Testis (tissue), 2 donors: ENCODE measurements at regions not wholly inside any gene's neighbourhood (a gene's known extent, or its start where the extent isn't known, plus 50 kb on each side); places are given as distances from the start of the nearest gene placed in this dataset.

Experiments used
- DNase-seq: peaks from one replicate; pipeline ENCODE4 v3.0.0-alpha.2; 2019
- H3K27ac ChIP-seq, 2 donors: fragments of 200-600 bp; sonication (generic); one replicate each; pipeline ENCODE4 v1.5.1; 2019
- H3K27me3 ChIP-seq: fragments of 200-600 bp; sonication (generic); one replicate; pipeline ENCODE4 v1.5.1; 2019
- H3K36me3 ChIP-seq: fragments of 200-600 bp; sonication (generic); one replicate; pipeline ENCODE4 v1.5.1; 2017; ENCODE audit warnings: low read depth; ENCODE audit errors: missing control alignments
- H3K4me1 ChIP-seq: fragments of 200-600 bp; sonication (generic); one replicate; pipeline ENCODE4 v1.5.1; 2019
- H3K4me3 ChIP-seq, 2 donors: fragments of 200-600 bp; sonication (generic); one replicate each; pipeline ENCODE4 v1.5.1; 2017 to 2019
- H3K9me3 ChIP-seq: fragments of 200-600 bp; sonication (generic); one replicate; pipeline ENCODE4 v1.5.1; 2017
- CTCF ChIP-seq, 3 experiments: fragments of 450-650 bp in 2 of 3; fragments of 200-600 bp in 1 of 3; sonication (generic) in 1 of 3; IDR thresholded peaks; one replicate each; pipeline ENCODE4 v1.5.1; 2016 to 2019; ENCODE audit warnings: antibody characterized with exemption in 3 of 3, mild to moderate bottlenecking in 2 of 3, moderate library complexity in 1 of 3
- POLR2A ChIP-seq: fragments of 450-650 bp; IDR thresholded peaks from one replicate; pipeline ENCODE4 v1.6.1; 2017; ENCODE audit warnings: antibody characterized with exemption, mild to moderate bottlenecking, moderate library complexity
- WGBS, 2 donors: methylation state at CpG; one replicate each; pipeline ENCODE4 v1.1.5; 2018; 5-methylcytosine and 5-hydroxymethylcytosine counted together
- intact Hi-C: fragments of 100-400 bp; cut with DNase I; formaldehyde crosslinking; loops from one replicate; pipeline ENCODE4 v1.15.1; 2023; ENCODE audit warnings: low total_unique reads

GRCh38 chr5:2382776-2383697 lies 368.4 kb downstream of the IRX2 start:
- no peak overlapping the region for H3K4me3 ChIP-seq
- 73 to 76% methylated on average over 20 of the region's 20 CpGs for WGBS, 2 donors
- intact Hi-C loops: no loop called here

GRCh38 chr5:2381861-2382260 lies 369.6 kb downstream of the IRX2 start:
- Histone ChIP-seq H3K4me3 (no peak overlapping the region), H3K4me1 (no peaks in the 10 kb centered on the region), H3K27ac (no peak overlapping the region), H3K9me3 (no peaks in the 10 kb centered on the region), H3K27me3 (no peaks in the 10 kb centered on the region), H3K36me3 (no peaks in the 10 kb centered on the region)
- no peak for TF ChIP-seq POLR2A
- TF ChIP-seq CTCF (IDR thresholded peaks at IDR 0.05): no peak
- WGBS, 2 donors: 86% methylated on average over 5 of the region's 5 CpGs
- DNase-seq: no peak
- intact Hi-C loops: no loop called here

More at GRCh38 chr5:2382776-2383697, 368.4 kb downstream of the IRX2 start:
- Histone ChIP-seq H3K9me3 (no peaks in the 10 kb centered on the region), H3K36me3 (no peaks in the 10 kb centered on the region), H3K27ac (no peak overlapping the region), H3K4me1 (no peaks in the 10 kb centered on the region), H3K27me3 (no peaks in the 10 kb centered on the region)
- TF ChIP-seq CTCF (IDR thresholded peaks at IDR 0.05) (no peak), POLR2A (no peak)
- no peak for DNase-seq

- Histone ChIP-seq H3K27ac (no peak overlapping the region), H3K27me3 (no peaks in the 10 kb centered on the region), H3K36me3 (no peaks in the 10 kb centered on the region), H3K9me3 (no peaks in the 10 kb centered on the region), H3K4me1 (peaks cover under 1% of the 10 kb centered on the region), H3K4me3 (no peak overlapping the region)
- intact Hi-C loops: no loop called here
- TF ChIP-seq CTCF (IDR thresholded peaks at IDR 0.05): no peak
- TF ChIP-seq POLR2A: no peak
- DNase-seq: no peak
- 90 to 91% methylated on average over 6 to 7 of the region's 7 CpGs for WGBS, 2 donors
These were observed 370.4 kb downstream of the IRX2 start for GRCh38 chr5:2381070-2381469.

- H3K9me3 ChIP-seq: no peaks in the 10 kb centered on the region
- intact Hi-C loops: no loop called here
These were observed 372.5 kb downstream of the IRX2 start for GRCh38 chr5:2378976-2379375.

More at GRCh38 chr5:2378976-2379375, 372.5 kb downstream of the IRX2 start:
- no peak for DNase-seq
- Histone ChIP-seq H3K27ac (no peak overlapping the region), H3K36me3 (no peaks in the 10 kb centered on the region), H3K27me3 (no peaks in the 10 kb centered on the region), H3K4me1 (peaks cover 5% of the 10 kb centered on the region), H3K4me3 (no peak overlapping the region)
- no peak for TF ChIP-seq POLR2A
- TF ChIP-seq CTCF (IDR thresholded peaks at IDR 0.05): no peak
- WGBS, 2 donors: 65 to 85% methylated on average over 1 of the region's 1 CpG
